NCI-H774 (cell line): ENCODE measurements at regions not wholly inside any gene's neighbourhood (a gene's known extent, or its start where the extent isn't known, plus 50 kb on each side); places are given as distances from the start of the nearest gene placed in this dataset.
"Not testable (repeated sequence)": the region's sequence is repeated elsewhere in the genome, so short reads cannot be mapped to it uniquely, and the experiment has no call there.

Experiments
- DNase-seq: peaks from one replicate; lab custom pipeline; 2025; lab: John Stamatoyannopoulos, UW

DNA sequence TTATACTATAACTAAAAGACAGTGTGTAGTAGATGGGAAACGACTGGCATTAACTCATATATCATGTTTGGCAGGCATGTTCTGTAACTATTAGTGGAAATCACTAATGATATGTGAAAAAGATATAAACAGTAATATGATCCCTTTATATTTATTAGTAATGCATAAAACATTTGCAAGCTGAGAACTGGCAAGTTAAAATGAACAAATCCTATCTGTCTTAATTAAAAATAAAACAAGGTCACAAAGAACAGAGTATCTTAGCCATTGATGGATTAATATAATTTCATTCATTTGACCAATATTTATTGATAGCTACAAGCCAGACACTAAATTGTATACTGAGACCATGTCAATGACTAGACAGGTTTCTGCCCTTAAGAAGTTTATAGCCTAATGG lies 154.5 kb downstream of the CRPPA start:
- no peak for DNase-seq

DNA sequence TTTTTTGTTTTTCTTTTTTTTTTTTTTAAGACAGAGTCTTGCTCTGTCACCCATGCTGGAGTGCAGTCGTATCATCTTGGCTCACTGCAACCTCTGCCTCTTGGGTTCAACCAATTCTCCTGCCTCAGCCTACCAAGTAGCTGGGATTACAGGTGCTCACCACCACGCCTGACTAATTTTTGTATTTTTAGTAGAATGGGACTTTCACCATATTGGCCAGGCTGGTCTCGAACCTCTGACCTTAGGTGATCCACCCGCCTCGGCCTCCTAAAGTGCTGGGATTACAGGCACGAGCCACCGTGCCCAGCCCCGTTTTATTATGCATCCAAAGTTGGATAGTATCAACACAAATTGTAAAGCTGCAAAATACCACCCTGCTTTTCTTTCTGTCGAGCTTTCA lies 154.9 kb downstream of the CRPPA start:
- not testable (repeated sequence) for DNase-seq

DNA sequence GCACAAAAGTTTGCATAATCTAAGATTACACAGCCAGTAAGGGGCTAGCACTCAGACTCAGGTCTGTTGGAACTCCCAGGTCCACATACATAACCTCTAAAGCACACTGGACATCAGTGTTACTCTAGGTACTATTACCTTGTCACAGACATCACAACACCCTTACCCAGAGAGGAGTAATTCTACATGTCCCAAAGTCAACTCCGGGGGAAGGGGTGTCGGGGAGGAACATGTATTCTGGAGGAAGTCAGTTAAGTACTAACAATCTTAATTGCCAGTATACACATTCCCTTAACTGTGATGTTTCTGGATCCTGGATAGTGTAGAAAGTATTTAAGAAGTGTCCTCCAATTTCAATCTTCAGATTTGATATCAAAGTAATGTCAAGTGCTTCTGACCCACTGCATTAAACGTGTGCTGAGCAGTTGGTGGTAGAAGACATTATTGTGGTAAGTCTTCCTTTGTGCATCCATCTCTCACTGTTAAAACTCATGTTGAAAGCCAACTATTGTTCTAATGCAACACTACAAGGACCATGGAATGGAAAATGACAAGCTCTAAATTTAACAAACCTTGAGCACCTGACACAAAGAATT lies 155.4 kb downstream of the CRPPA start:
- no peak for DNase-seq

DNA sequence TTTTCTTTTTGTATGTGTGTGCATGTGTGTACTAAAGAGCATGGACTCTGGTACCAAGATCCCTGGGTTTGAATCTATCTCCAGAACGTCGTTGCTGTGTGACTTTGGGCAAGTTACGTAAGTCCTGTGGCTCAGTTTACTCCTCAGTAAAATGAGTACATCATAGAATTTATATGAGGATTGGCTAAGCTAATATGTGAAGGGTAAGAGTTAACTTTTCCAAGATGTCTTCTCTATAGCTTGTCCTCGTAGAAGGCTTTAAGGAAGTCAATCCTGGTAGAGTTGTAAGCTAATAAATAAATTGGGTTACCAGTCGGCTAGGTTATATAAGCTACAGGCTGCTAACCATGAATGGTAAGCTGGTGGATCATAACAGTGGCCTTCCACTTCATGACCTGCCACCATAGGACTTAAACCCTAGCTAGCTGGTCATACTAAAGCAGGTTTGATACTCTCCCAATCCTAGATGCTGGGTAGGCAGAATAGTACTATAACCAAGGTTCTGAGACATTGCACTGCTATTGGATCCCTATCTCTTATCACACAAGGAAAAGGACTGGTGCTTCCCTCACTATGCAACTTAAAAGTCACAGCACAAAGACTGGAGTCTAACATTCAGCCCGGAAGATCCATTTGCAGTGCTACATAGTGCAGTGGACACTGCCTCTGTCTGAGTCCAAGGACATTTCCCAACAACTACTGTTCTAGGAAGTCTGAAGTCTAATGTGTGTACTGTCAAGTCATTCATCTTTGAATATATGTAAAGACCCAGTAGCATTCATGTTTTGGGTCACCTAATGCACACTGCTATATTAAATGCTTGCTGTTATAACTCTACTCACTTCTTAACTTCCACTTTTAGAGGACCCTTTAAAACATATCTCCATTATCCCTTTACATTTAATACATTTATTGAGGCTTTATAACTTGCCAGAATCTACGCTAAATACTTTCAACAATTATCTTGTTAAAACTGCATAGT lies 156.2 kb downstream of the CRPPA start:
- no peak for DNase-seq

DNA sequence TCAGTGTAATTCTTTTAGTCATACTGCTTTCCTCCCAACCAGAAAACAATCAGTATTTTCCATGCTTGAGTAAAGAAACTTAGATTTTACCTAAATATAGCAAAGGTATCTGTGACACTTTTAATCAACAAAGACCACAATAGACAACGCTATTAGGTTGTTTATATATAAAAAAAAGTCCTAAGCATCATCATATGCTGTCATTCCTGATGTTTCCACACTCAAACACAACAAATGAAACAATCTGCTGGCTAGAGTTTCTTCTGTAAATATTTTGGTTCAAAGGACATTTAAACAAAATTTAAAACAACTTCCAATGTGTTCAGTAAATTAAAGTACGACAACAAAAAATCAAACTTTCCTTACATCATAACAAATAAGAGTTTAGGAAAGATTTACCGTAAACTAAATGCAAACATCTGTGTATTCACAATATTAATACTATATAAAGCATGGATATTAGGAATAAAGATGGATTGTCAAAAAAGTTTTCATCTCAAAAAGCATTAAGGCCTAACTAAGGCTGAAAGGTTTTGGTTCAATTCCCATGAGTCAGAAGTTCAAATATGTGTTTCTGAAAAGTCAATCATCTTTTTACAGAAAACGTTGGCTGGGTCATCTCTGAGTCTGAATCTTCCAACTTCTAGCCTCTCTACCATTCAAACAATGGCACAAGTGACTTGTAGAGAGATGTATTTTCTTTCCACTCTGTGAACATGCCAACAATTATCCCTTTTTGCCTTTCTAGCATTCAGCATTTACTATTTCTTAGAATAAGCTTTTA lies 157.1 kb downstream of the CRPPA start:
- DNase-seq, result no peak

DNA sequence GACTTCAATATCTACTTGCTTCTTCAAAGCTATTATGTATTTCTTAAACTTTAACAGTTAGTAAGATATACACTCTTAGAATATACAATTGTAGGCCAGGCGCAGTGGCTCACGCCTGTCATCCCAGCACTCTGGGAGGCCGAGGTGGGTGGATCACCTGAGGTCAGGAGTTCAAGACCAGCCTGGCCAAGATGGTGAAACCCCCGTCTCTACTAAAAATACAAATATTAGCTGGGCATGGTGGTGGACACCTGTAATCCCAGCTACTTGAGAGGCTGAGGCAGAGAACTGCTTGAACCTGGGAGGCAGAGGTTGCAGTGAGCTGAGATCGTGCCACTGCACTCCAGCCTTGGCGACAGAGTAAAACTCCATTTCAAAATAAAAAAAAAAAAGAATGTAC lies 158.0 kb downstream of the CRPPA start:
- DNase-seq, result not testable (repeated sequence)

DNA sequence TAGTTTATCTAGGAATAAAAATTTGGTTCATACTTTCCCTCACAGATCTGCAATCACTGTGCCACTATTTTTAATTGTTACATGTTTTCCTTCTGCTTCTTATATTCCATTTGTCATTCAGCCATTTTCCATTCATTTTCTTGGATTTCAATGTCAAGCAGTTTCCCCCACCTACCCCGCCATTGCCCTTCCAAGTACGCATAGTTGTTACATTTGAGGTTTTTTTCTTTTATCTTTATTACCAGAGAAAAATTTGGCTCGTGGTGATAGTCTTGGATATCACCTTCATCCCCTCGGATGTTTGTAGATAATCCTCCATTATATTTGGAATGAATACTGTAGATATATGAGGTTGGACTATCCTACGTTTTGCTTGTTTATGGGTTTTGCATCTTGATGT lies 159.7 kb downstream of the CRPPA start:
- DNase-seq, result no peak

DNA sequence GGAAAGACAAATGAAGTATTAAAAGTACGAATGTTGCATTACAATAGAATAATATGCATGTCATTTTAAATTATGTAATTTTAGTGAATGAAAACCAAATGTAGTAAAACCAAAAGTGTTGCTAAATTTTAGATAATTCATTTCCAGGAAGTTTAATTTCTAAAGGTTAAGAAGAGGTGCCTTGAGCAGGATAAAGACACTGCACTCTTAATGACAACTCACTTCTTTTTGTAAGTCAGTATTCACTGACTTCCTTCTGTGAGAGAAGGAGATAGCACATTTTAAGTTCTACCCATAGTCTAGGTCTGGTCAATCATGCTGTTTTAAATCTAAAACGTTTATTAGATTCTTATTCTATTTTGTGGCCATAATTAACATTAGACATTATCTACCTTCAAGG lies 160.2 kb downstream of the CRPPA start:
- no peak for DNase-seq

DNA sequence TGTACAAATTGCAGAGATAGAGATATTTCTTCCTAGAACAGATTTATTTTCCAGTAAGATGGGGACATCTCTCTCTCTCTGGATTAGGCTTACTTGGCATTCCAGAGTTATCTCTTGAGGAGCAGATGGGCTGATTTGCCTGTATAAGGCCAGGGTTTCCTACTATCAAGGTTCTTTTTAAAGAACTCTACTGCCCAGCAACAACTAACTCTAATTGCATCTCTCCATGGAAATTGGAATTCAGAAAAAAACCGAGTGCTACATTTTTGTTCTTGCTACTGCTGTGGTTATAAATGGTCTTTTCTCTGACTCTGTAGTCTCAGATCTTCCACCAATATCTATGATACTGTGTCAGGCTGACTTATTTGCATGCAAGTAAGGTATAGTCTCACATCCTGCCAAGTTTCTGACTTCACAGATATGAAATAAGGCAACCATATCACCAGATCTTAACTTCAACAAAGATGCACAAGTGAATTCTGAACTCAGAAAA lies 161.1 kb downstream of the CRPPA start:
- DNase-seq, result no peak

DNA sequence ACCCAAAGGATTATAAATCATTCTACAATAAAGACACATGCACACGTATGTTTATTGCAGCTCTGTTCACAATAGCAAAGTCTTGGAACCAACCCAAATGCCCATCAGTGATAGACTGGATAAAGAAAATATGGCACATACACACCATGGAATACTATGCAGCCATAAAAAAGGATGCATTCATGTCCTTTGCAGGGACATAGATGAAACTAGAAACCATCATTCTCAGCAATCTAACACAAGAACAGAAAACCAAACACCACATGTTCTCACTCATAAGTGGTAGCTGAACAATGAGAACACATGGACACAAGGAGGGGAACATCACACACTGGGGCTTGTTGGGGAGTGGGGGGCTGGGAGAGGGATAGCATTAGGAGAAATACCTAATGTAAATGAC lies 164.9 kb downstream of the CRPPA start:
- DNase-seq, result not testable (repeated sequence)

DNA sequence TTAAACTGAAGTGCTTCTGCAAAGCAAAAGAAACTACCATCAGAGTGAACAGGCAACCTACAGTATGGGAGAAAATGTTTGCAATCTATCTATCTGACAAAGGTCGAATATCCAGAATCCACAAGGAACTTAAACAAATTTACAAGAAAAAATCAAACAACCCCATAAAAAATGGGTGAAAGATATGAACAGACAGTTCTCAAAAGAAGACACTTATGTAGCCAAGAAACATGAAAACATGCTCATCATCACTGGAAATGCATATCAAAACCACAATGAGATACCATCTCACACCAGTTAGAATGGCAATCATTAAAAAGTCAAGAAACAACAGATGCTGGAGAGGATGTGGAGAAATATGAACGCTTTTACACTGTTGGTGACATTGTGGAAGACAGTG lies 165.4 kb downstream of the CRPPA start:
- not testable (repeated sequence) for DNase-seq

DNA sequence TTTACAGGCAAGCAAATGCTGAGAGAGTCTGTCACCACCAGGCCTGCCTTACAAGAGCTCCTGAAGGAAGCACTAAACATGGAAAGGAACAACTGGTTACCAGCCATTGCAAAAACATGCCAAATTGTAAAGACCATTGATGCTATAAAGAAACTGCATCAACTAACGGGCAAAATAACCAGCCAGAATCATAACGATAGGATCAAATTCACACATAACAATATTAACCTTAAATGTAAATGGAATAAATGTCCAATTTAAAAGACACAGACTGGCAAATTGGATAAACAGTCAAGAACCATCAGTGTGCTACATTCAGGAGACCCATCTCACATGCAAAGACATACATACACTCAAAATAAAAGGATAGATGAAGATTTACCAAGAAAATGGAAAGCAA lies 170.7 kb downstream of the CRPPA start:
- DNase-seq, result not testable (repeated sequence)

DNA sequence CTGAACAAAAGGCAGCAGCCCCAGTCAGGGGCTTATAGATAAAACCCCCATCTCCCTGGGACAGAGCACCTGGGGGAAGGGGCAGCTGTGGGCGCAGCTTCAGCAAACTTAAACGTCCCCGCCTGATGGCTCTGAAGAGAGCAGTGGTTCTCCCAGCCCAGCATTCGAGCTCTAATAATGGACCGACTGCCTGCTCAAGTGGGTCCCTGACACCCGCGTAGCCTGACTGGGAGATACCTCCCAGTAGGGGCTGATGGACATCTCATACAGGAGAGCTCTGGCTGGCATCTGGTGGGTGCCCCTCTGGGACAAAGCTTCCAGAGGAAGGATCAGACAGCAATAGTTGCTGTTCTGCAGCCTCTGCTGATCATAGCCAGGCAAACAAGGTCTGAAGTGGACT lies 172.1 kb downstream of the CRPPA start:
- not testable (repeated sequence) for DNase-seq

DNA sequence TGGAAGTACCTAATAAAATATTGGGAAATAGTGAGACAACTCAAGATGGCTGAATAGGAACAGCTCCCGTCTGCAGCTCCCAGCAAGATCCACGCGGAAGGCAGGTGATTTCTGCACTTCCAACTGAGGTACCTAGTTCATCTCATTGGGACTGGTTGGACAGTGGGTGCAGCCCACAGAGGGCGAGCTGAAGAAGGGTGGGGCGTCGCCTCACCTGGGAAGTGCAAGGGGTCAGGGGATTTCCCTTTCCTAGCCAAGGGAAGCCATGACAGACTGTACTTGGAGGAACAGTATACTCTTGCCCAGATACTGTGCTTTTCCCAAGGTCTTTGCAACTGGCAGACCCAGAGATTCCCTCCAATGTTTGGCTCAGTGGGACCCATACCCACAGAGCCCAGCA lies 172.8 kb downstream of the CRPPA start:
- not testable (repeated sequence) for DNase-seq

DNA sequence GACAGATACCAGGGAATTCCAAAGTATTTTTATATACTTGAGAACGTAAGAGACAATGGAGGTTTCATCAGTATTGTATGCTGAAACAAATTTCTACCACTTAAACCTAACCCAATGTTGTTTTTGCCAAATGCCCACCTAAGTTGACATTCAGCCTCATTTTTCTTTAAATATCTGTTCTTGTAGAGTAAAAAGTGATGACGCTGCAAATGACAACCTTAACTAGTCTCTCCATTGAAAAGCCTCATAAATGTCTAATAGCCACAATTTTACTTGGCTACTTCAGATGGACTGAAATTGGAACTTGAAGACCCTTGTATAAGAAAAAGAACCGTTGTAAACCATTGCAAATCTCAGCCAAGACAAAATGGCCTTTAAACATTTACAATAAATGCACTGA lies 176.9 kb downstream of the CRPPA start:
- DNase-seq, result no peak

DNA sequence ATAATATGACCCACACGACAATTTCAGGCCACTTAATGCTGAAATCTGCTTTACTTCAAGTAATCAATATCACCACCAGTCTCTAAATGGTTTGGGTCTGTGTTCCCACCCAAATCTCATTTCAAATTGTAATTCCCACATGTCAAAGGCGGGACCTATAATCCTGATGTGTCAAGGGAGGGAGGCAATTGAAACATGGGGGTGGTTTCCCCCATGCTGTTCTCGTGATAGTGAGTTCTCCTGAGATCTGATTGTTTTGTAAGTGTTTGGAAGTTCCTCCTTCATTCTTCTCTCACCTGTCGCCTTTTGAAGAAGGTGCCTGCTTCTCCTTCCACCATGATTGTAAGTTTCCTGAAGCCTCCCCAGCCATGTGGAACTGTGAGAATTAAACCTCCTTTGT lies 178.4 kb downstream of the CRPPA start:
- DNase-seq, result no peak

DNA sequence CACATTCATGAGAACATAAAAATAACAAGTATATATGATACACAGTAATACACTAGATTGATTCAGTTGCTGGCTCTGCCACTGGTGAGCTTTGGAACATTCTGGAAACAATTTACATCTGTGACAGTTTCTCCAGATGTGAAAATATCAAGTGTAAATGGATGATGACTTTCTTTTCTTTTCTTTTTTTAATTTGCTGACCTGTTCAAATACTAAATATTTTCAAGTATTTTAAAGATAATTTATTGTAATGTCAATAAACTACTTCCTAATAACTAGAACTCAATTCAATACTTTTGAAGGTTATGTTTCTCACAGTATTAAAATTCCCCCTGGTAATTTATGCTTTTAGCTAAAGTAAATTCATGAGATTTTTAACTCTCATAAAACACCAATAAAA lies 180.3 kb downstream of the CRPPA start:
- no peak for DNase-seq

DNA sequence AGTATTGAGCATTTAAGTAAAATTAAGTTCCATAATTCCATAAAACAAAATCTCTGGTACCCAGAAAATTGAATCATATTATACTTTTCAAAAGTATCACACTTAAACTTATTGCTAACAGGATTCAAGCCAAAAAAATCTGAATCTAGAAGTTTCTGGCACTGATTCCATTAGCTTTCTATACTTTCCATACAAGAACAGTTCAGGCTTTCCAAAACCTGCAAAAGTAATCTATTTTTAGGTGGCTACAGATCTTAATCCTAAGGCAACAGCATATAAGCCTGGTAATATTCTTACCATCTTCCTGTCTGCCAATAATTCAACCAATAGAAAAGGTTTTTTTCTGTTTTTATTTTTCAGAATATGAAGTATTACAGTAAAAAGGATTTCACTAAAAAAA lies 185.0 kb downstream of the CRPPA start:
- DNase-seq, result no peak

DNA sequence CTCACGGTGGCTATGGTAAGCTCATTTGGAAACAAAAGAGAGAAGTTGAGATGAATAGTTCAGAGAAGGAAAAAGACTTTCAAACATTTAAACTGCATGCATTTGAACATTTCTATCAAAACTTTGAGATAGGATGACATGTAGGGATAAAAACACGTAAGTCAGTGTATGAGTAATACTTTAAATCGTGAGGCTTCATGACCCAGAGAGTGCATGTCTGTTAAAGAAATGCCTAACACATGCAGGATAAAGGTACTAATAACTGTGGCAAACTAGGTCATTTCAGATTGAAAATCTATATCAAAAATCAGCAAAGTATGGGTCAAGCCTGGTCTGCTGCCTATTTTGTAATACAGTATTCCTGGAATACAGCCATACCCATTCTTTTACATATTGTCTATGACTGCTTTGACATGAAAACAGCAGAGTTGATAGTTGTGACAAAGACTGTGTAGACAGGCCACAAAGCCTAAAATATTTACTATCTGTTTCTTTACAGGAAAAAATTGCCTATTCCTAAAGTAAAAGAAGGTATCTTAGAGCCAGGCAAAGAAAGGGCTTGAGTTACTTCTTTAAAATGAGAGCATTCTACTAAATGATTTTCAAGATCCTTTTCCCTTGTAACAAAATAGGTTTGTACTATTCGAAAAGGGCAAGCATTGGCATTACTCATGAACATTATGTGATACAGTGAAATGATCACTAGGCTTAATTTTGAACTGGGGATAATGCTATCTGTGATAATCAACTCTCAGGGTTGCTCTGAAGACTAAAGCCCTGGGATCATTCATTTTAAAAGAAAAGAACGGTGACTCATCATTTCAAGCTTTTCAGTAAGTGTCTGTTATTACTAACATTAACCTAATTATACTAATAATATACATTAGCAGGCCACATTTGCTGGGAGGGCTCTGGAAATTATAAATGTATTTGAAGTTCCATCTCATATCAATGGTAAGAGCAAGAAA lies 185.9 kb downstream of the CRPPA start:
- no peak for DNase-seq

DNA sequence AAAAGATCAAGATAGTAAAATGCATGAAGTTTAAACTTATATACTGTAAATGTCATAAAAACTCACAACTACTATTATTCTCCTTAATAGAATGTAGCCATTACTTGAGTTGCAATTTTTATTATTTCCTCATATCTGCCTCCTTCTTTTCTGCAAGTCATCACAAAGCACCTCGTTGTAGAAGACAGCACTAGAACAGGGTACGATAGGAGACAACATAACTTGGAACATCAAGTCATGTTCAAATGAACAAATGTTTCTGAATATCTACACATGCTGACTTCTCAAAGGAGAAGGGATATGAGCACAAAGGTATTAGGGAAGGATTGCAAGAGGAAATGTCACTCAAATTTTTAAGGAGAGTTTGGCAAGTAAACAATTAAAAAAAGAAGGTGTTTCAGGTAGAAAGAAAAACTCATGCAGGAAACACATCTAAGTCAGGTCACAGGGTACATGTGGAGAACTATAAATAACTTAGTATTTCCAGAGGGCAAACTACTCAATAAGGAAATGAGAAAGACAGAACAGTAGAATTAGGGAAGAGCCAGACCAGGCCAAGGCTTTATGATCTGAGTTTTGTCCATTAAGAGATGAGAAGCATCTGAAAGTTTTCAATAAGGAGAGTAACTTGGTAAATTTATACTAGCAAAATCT lies 186.7 kb downstream of the CRPPA start:
- DNase-seq, result no peak

DNA sequence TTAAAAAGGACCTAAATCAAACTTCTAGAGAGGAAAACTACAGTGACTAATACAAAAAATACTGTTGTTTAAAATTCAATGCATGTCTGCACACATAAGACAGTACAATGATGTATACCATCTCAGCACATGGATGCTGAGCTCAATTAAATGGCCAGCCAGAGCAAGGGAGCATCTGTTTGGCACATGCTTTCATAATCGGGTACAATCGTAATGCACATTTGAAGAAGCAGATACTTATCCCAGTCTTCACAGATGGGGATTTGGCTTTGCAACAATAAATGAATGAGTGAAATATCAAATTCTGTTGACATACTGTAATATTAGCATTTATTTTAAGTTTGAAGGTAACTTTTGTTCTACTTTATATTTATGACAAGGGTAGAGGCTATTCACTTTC lies 187.8 kb downstream of the CRPPA start:
- DNase-seq, result no peak
